ENCODE measurements at regions not wholly inside any gene's neighbourhood (a gene's known extent, or its start where the extent isn't known, plus 50 kb on each side); places are given as distances from the start of the nearest gene placed in this dataset.

DNA sequence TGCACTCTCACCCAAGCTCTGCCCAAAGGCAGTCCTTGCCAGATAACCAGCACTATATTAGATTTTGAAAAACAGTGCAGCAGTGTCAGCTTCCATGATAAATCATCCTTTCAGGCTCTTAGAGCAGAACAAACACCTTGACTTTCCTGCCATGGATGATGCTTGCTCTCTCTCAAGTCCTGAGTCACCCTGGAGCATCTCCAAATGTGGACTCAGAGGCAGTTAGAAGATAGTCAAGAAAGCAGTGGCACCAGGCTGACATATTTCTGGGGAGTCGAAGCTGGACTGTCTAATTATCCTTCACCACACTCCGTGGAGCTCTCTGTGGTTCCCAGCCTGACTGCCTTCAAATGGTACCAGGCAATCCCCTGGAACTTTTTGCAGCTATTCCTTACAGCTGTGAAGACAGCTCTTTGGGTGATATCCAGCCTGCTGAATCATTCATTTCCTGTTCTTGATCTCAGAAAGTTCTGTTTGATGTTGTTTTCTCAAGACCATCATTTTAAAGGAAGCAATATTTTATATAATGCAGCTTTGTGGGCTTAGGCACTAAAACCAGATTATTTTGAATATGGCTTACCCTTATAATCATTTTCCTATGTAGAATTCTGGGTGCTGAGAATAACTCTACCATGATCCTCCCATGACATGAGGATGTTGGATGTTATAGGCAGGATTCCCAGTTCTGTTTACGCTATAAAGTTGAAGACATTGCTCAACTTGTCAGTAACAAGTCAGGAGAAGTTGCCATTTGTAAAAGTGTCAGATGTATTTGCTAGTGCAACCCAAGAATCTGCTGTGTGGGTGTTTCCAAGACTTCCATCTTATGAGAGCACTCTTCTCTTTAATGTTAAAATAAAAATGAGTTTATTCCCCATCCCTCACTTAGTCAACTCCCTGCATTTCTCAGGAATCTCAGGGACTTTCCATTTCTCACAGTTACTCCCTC lies 233.8 kb downstream of the C7orf25 start (continued):
- TF ChIP-seq, protein P1, sequence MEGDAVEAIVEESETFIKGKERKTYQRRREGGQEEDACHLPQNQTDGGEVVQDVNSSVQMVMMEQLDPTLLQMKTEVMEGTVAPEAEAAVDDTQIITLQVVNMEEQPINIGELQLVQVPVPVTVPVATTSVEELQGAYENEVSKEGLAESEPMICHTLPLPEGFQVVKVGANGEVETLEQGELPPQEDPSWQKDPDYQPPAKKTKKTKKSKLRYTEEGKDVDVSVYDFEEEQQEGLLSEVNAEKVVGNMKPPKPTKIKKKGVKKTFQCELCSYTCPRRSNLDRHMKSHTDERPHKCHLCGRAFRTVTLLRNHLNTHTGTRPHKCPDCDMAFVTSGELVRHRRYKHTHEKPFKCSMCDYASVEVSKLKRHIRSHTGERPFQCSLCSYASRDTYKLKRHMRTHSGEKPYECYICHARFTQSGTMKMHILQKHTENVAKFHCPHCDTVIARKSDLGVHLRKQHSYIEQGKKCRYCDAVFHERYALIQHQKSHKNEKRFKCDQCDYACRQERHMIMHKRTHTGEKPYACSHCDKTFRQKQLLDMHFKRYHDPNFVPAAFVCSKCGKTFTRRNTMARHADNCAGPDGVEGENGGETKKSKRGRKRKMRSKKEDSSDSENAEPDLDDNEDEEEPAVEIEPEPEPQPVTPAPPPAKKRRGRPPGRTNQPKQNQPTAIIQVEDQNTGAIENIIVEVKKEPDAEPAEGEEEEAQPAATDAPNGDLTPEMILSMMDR (IDR thresholded peaks at IDR 0.05; ENCODE audit: control extremely low read depth in 1 of 3, insufficient read depth in 1 of 3, low read depth in 1 of 3, low read length in 3 of 3), result no peak
- TF ChIP-seq, protein P2, sequence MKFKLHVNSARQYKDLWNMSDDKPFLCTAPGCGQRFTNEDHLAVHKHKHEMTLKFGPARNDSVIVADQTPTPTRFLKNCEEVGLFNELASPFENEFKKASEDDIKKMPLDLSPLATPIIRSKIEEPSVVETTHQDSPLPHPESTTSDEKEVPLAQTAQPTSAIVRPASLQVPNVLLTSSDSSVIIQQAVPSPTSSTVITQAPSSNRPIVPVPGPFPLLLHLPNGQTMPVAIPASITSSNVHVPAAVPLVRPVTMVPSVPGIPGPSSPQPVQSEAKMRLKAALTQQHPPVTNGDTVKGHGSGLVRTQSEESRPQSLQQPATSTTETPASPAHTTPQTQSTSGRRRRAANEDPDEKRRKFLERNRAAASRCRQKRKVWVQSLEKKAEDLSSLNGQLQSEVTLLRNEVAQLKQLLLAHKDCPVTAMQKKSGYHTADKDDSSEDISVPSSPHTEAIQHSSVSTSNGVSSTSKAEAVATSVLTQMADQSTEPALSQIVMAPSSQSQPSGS (IDR thresholded peaks at IDR 0.05; ENCODE audit: low read length), result no peak
- TF ChIP-seq SAP30 (IDR thresholded peaks at IDR 0.05; ENCODE audit: insufficient read depth, insufficient replicate concordance, low read length), result no peak
- TF ChIP-seq PHF8 (conservative IDR thresholded peaks at IDR 0.05; ENCODE audit: low read depth, low read length), result no peak

All from H1 (cell line).